Jurkat, Clone E6-1 (cell line): ENCODE measurements at regions not wholly inside any gene's neighbourhood (a gene's known extent, or its start where the extent isn't known, plus 50 kb on each side); places are given as distances from the start of the nearest gene placed in this dataset.

Experiments
- DNase-seq: peaks from one replicate; pipeline ENCODE4 v3.0.0-alpha.2; 2011; ENCODE audit warnings: low read depth, low spot score
- H3K4me3 ChIP-seq: 2 replicates; pipeline ENCODE4 v1.5.1; 2011; ENCODE audit warnings: mild to moderate bottlenecking, low read length, control low read depth, moderate library complexity

DNA sequence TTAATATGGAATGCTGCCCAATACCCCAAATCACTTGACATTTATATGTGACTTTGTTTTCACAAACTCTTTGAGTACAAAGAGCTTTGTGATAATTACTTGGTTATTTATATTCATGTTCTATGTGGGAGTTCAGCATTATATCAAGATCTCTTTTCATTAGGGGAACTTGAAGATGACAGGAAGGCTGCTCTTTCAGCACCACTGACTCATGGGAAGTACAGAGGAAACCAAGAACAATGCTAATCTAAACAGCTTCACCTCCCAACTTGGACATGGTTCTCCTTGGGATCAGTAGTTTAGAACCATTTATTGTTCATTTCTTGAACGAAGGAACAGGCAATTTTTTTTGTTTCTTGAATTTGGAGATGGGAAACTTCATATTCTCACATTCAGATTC lies 184.0 kb upstream of the AFF2 start:
- H3K4me3 ChIP-seq: no peak overlapping the region
- no peak for DNase-seq

DNA sequence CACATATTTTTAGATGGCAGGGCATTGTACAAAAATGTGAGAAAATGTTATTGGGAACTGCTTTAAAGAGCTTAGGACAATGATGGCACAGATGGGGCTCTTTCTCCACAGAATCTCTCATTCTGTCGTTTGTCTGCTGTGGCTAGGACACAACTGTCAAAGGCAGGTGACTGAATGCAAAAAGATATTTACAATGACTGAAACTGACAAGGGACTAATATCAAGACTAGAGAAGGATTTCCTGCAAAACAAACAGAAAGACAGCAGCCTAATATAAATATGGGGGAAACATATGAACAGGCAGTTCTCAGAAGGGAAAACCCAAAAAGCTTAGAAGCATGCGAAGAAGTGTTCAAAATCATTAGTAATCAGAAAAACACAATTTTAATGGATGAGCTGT lies 177.5 kb upstream of the AFF2 start:
- no peak overlapping the region for H3K4me3 ChIP-seq
- no peak for DNase-seq

DNA sequence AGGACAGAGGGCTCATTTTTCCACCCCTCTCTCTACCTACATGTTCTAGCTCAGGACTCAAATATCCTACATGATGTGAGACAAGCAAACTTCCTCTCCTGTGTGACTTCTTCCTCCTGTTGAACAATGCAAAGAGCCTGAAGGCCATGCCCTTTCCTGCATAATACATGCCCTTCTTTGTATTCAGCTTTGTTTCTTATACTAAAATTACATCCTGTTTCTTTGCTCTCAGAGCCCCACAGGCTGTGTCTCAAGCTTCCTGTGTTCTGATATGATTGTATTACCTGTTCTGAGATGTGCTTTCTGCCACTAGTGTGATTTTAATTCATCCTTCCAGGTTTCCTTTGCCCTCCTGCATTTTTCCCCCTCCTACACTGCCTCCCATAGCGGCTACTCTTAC lies 166.4 kb upstream of the AFF2 start:
- DNase-seq: peak; percentile 63
- no peak overlapping the region for H3K4me3 ChIP-seq

DNA sequence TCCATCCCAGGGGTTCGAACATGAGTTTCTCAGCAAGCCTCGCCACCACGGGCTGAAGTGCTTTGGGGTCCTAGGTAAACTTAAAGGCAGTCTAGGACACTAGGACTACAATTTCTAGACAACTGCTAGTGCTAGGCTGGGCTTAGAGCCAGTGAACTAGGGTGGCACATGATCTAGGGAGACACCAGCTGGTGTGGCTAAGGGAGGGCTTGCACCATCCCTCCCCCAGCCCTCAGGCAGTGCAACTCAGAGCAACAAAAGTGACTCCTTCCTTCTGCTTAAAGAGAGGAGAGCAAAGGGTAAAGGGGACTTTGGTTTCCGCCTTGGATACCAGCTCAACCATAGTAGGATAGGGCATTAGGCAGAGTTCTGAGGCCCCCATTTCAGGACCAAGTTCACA lies 162.5 kb upstream of the AFF2 start:
- no peak overlapping the region for H3K4me3 ChIP-seq
- no peak for DNase-seq

DNA sequence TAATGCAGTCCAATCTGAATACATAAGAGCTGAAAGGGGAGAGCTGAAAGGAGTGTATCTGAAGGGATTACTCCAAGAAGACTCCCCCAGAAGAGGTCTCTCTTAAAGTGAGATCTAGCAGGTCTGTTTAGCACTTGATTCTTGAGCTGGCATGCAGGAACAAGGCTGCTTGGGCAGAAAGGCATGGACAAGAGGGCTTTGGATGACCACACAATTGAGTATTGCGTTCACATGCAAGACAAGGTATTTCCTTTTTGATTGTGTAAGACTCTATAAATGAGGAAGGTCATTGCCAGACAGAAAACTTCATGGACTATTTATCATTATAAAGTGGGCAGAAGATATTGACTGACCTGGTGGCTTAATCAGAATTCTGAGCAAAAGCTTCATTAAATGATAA lies 145.5 kb upstream of the AFF2 start:
- H3K4me3 ChIP-seq: no peak overlapping the region
- no peak for DNase-seq

DNA sequence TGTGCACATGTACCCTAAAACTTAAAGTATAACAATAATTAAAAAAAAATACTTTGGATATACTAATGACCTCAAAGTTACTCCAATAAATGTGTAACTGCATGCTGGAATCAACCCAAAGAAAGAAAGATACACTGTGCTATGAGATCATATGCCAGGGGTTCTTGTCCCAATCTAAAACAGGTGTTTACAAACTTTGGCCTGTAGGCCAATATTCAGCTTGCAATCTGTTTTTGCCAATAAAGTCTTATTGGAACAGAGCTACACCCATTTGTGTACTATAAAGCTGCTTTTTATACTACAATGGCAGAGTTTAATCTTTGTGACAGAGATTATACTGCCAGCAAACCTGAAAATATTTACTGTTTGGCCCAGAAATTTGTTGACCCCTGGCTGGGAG lies 138.8 kb upstream of the AFF2 start:
- H3K4me3 ChIP-seq: no peak overlapping the region
- DNase-seq: no peak

DNA sequence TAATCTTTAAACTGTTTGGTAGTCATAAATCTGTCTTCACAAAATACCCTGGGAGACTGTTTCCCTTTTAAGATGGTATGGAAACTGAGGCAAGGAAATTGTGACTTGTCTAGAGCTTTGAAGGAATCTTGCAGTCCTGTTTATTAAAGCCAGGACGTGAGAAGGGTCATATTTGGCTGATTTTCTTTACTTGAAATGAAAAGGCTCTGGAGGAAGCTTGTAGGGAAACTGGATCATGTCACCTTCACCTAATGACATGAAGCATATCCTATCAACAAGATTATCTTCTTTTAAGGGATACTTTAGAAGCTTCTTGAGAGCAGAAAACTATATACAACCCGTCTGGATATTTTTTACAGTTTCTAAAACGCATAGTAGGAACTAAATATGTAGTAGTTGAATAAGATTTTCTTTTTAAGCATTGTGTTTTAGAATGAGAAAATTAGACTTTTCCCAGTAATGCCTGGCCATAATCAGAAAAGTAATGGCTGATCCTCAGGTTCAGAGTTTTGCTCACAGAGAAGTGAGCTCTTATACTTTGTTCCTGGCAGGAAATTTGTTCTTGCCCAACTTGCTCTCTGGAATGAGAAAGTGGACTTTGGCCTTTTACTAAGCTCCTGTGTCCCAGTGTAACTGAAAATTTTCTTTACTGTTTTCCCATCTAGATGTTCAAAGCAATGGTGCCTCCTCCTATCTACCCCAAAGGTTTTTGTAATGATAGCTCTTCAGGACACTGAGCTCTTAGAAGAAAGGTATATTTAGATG lies 136.8 kb upstream of the AFF2 start:
- DNase-seq: no peak
- no peak overlapping the region for H3K4me3 ChIP-seq

DNA sequence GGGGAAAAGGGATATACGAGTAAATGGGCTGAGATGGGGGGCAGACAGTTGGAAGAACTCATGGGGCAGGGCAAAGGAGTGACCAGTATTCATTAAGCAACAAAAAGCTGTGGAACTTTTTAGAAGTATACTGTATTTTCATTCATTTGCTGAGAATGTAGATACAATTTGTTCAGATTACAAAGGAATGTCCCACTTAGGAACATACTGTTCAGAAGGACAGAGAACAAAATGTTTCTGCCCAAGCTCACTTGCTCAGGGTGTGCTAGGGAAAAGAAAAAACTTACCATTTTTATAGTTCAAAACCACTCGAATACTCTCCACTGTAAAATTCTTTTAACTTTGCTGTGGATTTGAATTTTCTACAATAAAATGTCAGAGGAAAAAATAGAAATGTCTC lies 135.2 kb upstream of the AFF2 start:
- H3K4me3 ChIP-seq: no peak overlapping the region
- DNase-seq: no peak

DNA sequence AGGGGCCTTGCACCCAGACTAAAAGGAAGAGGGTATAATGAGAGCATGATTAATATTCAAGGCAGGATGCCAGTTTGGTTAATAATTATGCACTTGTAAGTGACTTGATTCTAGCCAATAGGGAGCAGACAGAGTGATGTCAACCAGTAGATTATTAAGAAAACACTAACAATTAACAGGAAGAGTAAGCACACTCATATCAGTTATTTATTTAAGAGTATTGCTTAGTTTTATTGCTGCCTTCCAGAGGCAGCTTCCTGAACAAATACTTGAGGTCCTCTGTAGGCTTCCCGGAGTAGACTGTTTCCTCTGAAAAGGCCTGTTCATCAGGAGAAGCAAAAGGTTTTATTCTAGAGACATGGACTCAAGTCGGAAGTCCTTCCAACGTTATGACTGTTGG lies 129.1 kb upstream of the AFF2 start:
- no peak for DNase-seq
- no peak overlapping the region for H3K4me3 ChIP-seq

DNA sequence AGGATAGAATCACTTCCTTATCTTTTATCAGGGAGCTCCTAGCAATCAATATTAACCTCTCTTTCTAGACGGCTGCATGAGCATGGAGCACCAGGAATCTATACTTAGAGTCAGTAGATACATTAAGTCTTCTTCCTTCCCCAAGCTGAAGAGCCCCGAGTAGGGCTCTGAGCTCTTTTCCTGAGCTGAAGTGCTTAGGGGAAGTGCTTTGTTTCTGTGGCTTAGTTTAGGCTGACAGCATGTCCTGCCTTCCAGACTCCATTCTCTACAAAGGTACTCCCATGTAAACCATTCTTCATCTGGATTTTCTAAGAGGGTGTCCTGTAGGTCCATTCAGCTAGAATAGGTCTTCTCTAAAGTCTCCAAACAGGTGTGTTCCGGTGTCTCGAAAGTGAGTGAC lies 127.5 kb upstream of the AFF2 start:
- no peak overlapping the region for H3K4me3 ChIP-seq
- DNase-seq: peak; percentile 10

DNA sequence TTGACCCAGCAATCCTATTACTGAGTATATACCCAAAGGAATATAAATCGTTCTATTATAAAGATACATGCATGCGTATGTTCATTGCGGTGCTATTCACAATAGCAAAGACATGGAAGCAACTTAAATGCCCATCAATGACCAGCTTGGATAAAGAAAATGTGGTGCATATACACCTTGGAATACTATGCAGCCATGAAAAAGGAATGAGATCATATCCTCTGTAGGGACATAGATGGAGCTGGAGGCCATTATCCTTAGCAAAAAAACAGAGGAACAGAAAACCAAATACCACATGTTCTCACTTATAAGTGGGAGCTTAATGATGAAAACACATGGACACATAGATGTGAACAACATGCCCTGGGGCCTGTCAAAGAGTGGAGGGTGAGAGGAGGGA lies 124.1 kb upstream of the AFF2 start:
- no peak for DNase-seq
- H3K4me3 ChIP-seq: no peak overlapping the region

DNA sequence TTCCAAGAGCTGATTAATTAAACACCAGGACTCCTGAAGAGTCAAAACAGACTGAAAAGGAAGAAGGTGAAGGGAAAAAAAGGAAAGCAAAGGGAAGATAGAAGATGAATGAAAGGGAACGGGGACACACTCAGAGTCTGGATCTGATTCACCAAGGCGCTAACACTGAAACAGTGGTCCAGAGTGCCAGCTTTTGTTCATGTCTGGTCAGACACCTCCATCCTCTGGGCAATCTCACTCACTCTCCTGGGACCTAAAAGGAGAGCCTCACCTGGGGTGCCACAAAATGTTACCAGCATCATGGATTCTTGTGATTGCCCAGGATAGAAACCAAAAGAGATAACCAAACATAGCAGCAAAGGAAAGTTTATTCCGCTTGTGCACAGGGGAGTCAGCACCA lies 120.3 kb upstream of the AFF2 start:
- peak; percentile 3 for DNase-seq
- H3K4me3 ChIP-seq: no peak overlapping the region

DNA sequence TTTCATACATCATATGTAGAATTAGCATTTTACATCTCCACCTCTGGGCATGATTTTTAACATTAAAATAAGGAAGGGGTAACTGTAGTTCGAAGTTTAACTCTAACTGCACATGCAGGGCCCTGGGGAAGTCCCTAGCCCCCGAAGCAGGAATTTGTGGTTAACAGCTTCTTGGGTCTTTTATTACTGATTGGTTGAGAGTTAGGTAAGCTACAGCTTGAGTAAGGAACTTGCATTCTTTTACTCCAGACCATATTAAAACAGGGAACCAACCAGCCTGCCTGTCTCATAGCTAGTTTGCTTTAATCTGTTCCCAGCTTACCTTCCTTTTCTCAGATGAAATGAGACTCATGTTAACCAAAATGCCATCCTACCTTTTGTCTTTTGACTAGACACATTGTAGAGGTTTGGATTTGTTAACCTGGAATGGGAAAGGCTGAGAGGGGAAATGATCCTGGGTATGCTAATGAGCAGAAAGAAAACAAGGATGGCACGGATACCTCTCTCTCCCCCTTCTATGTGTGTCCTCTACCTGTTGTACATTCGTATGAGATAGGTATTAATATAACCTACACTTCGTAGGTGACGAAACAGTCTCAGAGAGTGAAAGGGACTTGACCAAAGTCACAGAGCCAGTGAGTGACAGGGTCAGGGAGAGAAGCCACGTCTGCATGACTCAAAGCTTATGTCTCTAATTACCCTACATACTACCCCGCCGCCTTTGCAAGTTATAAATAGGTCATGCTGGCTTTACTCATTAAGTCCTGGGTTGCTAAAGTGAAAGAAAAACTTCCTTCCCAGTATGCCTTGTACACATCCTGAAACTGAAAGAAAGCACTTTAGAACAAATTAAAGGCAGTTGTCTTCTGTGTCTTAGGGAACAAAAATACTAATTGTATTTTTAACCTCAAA lies 119.5 kb upstream of the AFF2 start:
- peak overlapping the region; percentile 5 for H3K4me3 ChIP-seq
- peak; percentile 63 for DNase-seq

DNA sequence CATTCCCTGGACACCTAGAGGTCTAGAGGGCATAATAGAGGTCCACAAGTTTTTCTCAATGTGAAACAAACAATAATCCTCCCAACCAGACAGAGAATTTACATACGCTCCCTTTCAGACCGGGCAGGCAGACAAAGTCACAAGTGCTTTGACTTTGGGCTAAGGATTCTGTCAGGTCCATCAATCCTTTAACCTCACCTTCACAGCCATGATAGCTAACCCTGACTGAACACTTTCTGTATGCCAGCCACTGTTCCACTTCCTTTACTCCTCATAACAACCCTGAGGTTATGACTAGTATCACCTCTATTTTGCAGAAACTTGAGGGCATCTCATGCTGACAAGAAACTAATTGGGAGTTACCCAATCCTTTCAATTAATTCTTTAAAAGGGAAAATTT lies 118.8 kb upstream of the AFF2 start:
- no peak overlapping the region; the same call in 1 of the 2 replicates for H3K4me3 ChIP-seq
- peak; percentile 12 for DNase-seq

DNA sequence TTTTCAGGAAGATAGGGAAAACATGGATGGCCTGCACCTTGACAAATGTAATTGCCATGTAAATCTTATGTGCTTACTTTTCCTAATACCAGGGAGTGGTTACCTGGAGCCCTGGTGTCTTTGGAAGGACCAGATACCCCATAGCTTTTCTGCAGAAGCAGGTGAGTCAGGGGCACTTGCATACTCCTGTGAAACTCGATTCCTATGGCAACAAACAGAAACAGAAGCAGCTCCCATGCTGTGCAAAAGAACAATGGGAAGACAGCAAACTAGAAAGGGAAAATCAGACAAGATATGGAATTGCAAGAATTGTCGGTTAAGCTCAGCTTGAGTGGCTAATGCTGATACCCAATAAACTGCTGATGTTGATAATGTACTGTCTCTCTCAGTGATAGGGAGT lies 117.4 kb upstream of the AFF2 start:
- H3K4me3 ChIP-seq: no peak overlapping the region
- no peak for DNase-seq

DNA sequence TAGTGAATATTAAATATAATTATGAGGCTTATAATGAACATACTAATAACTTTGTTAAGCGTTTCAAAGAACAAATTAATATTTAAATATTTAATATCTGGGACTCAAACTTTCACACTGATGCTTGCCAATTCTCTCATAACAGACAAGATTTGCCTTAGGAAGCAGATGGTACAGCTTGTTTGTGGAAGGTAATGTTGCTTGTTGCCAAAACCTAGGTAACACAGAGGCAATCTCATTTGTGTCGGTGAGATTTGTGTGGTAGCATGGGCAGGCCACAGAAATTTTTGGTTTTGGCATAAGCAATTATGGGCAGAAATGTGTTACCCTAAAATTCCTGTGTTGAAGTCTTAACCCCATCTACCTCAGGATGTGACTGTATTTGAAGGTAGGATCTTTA lies 114.9 kb upstream of the AFF2 start:
- no peak for DNase-seq
- no peak overlapping the region for H3K4me3 ChIP-seq

DNA sequence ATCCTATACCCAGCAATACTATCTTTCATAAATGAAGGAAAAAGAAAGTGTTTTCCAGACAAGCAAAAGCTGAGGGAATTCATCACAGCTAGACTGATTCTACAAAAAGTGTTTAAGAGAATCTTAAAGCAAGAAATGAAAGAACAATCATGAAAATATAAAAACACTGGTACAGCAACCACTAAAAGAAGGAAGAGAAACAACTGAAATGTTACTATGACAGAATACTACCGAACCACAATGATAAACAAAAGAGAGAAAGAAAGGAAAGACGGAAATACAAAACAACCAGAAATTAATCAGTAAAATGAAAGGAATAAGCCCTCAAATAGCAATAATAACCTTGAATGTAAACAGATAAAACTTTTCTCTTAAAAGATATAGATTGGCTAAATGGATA lies 110.8 kb upstream of the AFF2 start:
- DNase-seq: no peak
- no peak overlapping the region for H3K4me3 ChIP-seq

DNA sequence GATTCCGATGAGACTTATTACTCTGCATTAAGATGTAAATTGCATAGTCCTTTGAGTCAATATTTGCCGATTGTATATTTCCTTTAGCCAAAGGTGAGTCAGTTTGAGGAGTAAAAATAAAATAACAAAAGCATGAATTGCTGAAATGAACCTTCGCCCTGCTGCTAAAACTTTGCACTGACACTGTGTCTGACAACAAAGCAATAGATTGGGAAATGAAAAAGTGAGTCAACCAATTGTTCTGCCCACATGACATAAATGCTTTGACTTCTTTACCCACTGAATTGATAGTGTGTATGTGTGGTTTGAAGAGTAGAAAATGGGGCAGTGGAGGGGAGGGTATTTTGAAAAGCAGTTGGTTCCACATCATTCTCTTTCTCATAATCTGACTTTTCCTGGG lies 88.4 kb upstream of the AFF2 start:
- peak; percentile 5 for DNase-seq
- no peak overlapping the region for H3K4me3 ChIP-seq

DNA sequence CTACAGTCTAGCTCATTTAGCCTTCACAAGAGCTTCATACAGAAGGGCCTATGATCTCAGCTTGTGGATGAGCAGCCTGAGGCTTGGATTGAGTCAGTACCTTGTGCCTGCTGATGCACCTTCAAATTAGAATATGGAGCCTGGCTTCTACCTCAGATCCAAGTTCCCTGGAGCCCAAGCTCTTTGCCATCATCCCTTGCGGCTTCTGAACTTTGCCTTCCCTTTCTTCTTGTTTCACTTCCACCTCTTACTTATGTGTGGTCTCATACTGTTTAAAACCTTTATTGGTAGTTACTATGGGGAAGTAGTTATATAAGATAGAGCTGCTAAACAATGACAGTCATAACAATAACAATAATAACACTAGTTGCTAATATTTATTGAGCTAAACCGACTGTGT lies 84.3 kb upstream of the AFF2 start:
- DNase-seq: no peak
- H3K4me3 ChIP-seq: no peak overlapping the region

DNA sequence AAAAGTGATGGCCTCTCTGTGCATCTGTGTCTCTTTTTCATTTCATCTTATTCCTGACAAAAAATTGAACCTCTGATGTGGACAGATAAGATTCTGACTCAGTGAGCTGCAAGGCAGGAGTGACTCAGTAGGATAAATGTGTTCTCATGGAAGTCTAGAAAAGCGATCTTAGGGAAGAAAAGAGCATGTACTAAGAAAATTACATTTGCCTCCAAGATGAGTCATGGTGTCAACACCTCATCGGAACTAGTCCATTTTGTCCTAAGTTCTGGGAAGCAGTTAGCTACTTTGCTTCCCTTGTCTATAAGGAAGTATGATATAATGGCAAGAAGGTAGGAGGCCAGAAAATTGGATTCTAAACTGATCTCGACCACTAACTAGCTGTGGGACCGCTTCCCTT lies 83.5 kb upstream of the AFF2 start:
- H3K4me3 ChIP-seq: no peak overlapping the region
- no peak for DNase-seq

DNA sequence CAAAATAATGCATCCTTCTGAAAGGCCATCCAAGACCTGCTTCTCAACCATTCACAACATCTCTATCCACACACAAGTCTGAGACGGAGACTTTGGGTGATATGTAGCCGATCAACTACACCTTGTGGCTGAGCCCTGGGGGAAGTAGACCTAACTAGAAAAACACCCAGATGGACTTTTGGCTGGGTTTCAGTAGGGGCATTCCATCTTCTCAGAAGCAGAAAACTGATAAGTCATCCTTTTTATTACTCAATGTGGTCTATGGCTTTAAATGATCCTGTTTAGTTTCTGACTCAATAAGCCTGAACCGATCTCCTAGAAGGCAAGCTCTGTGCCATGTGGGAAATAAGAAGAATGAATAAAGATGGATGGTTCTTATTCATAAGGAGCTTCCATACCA lies 82.5 kb upstream of the AFF2 start:
- H3K4me3 ChIP-seq: no peak overlapping the region
- no peak for DNase-seq
